GM21619 (cell line): ENCODE measurements at regions not wholly inside any gene's neighbourhood (a gene's known extent, or its start where the extent isn't known, plus 50 kb on each side); places are given as distances from the start of the nearest gene placed in this dataset.
"Not testable (repeated sequence)": the region's sequence is repeated elsewhere in the genome, so short reads cannot be mapped to it uniquely, and the experiment has no call there.

Experiments used
- ATAC-seq: cut with Tn5 transposase; IDR thresholded peaks from one replicate; pipeline ENCODE4 v1.9.1; 2021; ENCODE audit not compliant: unreplicated experiment

- ATAC-seq, result no peak
Measured at GRCh38 chr5:75848077-75848476, 130.8 kb upstream of the POC5 start.

- peak; percentile 85 for ATAC-seq
Measured at GRCh38 chr5:75847561-75848021, 130.4 kb upstream of the POC5 start.

DNA sequence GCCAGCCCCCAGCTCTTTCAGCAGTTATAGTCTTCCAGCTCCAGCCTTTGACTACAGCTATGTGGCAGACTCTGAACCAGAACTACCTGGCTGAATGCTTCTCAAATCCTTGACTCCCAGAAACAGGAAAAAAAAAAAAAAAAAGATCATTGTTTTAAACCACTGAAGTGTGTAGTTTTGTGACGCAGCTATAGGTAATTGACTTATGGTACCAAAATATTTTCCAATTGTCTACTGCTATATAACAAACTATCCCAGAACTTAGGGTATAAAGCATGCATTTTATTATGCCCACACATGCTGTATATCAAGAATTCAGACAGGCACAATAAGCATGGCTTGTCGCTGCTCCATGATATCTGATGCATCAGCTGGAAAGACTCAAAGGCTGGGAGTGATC is 127.1 kb upstream of the POC5 start:
- no peak for ATAC-seq

DNA sequence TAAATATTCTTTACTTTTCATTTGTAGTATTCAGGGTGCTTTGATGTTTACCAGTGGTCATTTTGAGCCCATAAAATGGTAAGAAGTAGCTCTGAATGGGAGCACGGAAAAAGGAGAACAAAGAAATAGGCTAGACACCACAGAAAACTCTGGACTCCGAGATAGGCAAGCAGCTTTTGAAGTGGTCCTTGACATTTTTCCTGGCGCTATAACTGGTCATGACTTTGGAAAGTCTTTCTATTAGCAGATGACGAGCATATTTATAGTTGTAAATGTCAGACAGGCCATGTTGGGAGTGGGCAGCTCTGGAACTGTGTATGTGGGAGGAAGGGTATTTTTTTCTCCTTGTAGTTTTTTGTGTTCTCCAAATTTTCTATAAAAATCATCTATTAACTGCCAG is 126.1 kb upstream of the POC5 start:
- no peak for ATAC-seq

- ATAC-seq, result no peak
Measured at GRCh38 chr5:75839547-75839946, 122.3 kb upstream of the POC5 start.

- no peak for ATAC-seq
Measured at GRCh38 chr5:75837258-75837841, 120.1 kb upstream of the POC5 start.

DNA sequence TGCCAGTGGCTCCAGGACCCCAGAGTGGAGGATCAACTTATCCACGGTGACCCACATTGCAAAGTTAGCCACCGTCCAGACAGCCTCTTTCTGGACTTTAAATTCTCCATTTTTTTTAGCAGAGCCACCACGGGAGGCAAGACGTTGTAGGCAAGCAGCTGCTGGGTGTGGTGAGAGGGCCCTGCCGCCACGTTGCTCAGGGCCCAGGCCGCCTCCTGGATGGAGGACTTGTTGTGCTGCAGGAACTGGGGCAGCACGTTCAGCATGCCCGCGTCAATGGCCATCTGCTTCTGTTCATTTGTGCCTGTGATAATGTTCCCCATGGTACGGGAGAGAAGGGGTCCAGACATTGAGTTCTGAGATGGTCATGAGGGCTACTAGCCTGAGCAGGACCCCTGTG is 114.3 kb upstream of the POC5 start:
- ATAC-seq, result no peak

DNA sequence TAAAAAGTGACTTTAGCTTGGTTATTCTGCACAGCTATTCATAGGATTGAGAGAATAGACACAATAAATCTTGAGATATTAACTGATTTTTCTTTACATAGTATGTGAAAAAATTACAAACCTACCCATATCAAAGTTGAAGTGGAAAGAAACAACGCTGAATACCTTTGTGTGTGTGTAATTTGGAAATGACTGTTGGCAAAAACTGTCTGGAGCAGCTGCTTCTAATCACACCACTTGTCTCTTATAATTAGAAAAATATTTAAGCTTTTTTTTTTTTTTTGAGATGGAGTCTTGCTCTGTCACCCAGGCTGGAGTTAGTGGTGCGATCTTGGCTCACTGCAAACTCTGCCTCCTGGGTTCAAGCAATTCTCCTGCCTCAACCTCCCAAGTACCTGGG is 110.8 kb upstream of the POC5 start:
- no peak for ATAC-seq

- no peak for ATAC-seq
Measured at GRCh38 chr5:75824323-75824722, 107.1 kb upstream of the POC5 start.

DNA sequence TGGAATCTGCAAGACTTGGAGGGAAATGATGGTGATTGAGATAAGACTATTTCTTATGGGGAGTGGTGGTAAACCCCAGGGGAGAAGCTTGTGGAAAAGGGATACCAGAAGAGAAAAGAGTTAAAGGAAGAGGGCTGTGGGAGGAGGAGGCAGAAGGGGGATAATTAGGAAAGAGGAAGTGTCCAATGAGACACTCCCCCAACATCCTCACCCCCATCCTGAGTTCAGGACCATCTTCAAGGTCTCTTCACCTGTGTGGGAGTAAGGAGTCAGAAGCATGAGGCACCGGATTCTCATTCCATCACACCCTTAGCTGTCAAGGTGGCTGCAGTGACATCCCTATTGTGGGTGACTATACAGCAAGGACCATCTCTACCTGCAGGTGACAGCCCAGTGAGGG is 106.6 kb upstream of the POC5 start:
- no peak for ATAC-seq

DNA sequence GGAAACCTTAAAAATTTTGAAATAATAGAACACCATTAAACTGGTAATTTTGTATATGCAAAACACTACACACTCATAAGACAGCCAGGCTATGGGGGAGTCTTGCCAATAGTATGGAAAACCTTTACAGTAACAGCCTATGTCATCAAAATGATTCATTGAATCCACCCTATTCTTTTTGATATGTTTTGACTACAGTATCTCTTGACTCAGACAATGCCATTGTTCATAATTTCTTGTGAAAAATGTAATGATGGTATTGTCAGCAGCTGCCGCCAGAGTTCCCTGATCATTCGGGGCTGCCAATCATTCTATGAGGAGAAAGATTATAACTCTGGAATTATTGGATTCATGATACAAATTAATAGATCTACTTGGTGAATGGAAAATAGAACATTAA is 101.4 kb upstream of the POC5 start:
- no peak for ATAC-seq

GRCh38 chr5:75799695-75800094 is 82.5 kb upstream of the POC5 start:
- ATAC-seq, result not testable (repeated sequence)

DNA sequence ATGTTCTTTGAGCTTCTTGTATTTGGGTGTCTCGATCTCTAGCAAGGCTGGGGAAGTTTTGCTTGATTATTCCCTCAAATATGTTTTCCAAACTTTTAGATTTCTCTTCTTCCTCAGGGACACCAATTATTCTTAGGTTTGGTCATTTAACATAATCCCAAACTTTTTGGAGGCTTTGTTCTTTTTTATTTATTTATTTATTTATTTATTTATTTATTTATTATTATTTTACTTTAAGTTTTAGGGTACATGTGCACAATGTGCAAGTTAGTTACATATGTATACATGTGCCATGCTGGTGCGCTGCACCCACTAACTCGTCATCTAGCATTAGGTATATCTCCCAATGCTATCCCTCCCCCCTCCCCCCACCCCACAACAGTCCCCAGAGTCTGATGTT is 52.1 kb upstream of the POC5 start:
- ATAC-seq, result not testable (repeated sequence)
